GM12878 (cell line): ENCODE measurements at regions not wholly inside any gene's neighbourhood (a gene's known extent, or its start where the extent isn't known, plus 50 kb on each side); places are given as distances from the start of the nearest gene placed in this dataset.

Source experiments
- ATAC-seq: fragments of 200-7000 bp; cut with Tn5 transposase; 3 replicates; pipeline ENCODE4 v1.9.1; 2020; ENCODE audit warnings: mild to moderate bottlenecking, moderate library complexity
- BruUV-seq: library from RNA; stranded (reverse); fragments of 400-500 nt; replicated peaks from 2 replicates; lab custom pipeline; 2021; lab: Mats Ljungman, UMichigan
- CTCF ChIA-PET: fragments of 300-600 bp; sonication (Branson Sonifier 250); formaldehyde crosslinking; extraction: SDS; loops from one replicate; lab custom pipeline; 2021; ENCODE audit warnings: inconsistent platforms; lab: Yijun Ruan, JAX
- POLR2A ChIA-PET: fragments of 350-600 bp; formaldehyde crosslinking; extraction: SDS; loops from one replicate; lab custom pipeline; 2021; ENCODE audit warnings: inconsistent platforms; lab: Charles Lee
- RAD21 ChIA-PET: fragments of 300-600 bp; sonication (Branson Sonifier 250); formaldehyde crosslinking; loops from one replicate; lab custom pipeline; 2023; ENCODE audit warnings: antibody characterized with exemption; ENCODE audit not compliant: unreplicated experiment; lab: Charles Lee
- SMC1A ChIA-PET: fragments of 300-600 bp; sonication (Branson Sonifier 250); formaldehyde crosslinking; loops from one replicate; lab custom pipeline; 2023; ENCODE audit not compliant: unreplicated experiment, uncharacterized antibody; lab: Charles Lee
- DNase-seq: peaks from one replicate; pipeline ENCODE4 v3.0.0-alpha.2; 2011; ENCODE audit warnings: low read depth, low spot score
- FAIRE-seq: peaks from 3 replicates; lab custom pipeline; 2011; peaks lifted over from hg19 to GRCh38; lab: Jason Lieb, UNC
- H2AFZ ChIP-seq: 2 replicates; pipeline ENCODE4 v1.6.0; 2011; ENCODE audit warnings: low read depth, low read length, control low read depth; ENCODE audit not compliant: control insufficient read depth
- H3K27ac ChIP-seq: 2 replicates; pipeline ENCODE4 v1.5.1; 2011; ENCODE audit warnings: control low read depth; ENCODE audit not compliant: control insufficient read depth, insufficient read depth
- H3K27me3 ChIP-seq, 2 experiments: replicated peaks in 1 of 2; 2 replicates each; pipeline versions ENCODE4 v1.6.0 to v1.6.1; 2011; ENCODE audit warnings: low read length in 1 of 2; ENCODE audit not compliant: control insufficient read depth in 2 of 2, insufficient read depth in 2 of 2
- H3K36me3 ChIP-seq, 2 experiments: 2 replicates each; pipeline ENCODE4 v1.5.1; 2011; ENCODE audit warnings: low read length in 1 of 2; ENCODE audit not compliant: control insufficient read depth in 2 of 2, insufficient read depth in 2 of 2
- H3K4me1 ChIP-seq: 2 replicates; pipeline ENCODE4 v1.6.1; 2011; ENCODE audit warnings: mild to moderate bottlenecking, low read length, moderate library complexity, mixed read lengths; ENCODE audit not compliant: control insufficient read depth, insufficient read depth
- H3K4me2 ChIP-seq: 2 replicates; pipeline ENCODE4 v1.6.0; 2011; ENCODE audit warnings: control low read depth; ENCODE audit not compliant: control insufficient read depth, insufficient read depth
- H3K4me3 ChIP-seq: fragments of 200-600 bp; sonication (generic); 2 replicates; pipeline ENCODE4 v1.5.1; 2016
- H3K79me2 ChIP-seq: 2 replicates; pipeline ENCODE4 v1.6.0; 2011; ENCODE audit warnings: low read length; ENCODE audit not compliant: control insufficient read depth, insufficient read depth
- H3K9ac ChIP-seq: 2 replicates; pipeline ENCODE4 v1.8.0; 2011; ENCODE audit warnings: low read length, control low read depth, mixed read lengths; ENCODE audit not compliant: control insufficient read depth, insufficient read depth
- H3K9me3 ChIP-seq: replicated peaks from 3 replicates; pipeline ENCODE4 v1.5.1; 2011; ENCODE audit warnings: mild to moderate bottlenecking, low read length; ENCODE audit not compliant: control insufficient read depth, insufficient read depth
- H4K20me1 ChIP-seq: 2 replicates; pipeline ENCODE4 v1.6.0; 2011; ENCODE audit not compliant: control insufficient read depth, insufficient read depth
- CEBPZ ChIP-seq: fragments of 150-350 bp; IDR thresholded peaks from 2 replicates; pipeline ENCODE4 v1.6.1; 2016; ENCODE audit warnings: low read depth, low read length
- RELB ChIP-seq: fragments of 450-650 bp; IDR thresholded peaks from 2 replicates; pipeline ENCODE4 v1.6.1; 2017; ENCODE audit warnings: low read depth, mild to moderate bottlenecking, moderate library complexity
- in situ Hi-C: fragments of 300-500 bp; cut with MboI; formaldehyde crosslinking; loops from 9 replicates; pipeline ENCODE4 v1.14.3; 2018; ENCODE audit warnings: mixed read lengths
- intact Hi-C: fragments of 100-400 bp; cut with micrococcal nuclease; formaldehyde crosslinking; loops from one replicate; pipeline ENCODE4 v1.14.2; 2022; ENCODE audit not compliant: unreplicated experiment

- no peak for TF ChIP-seq RELB
- TF ChIP-seq, all 136 proteins: peak for 0
Observed at GRCh38 chr5:144844086-144844485, 673.4 kb downstream of the KCTD16 start (continued).

- TF ChIP-seq CEBPZ = no peak
- H4K20me1 ChIP-seq = no peaks in the 10 kb centered on the region
- no peaks in the 10 kb centered on the region for H3K36me3 ChIP-seq
- intact Hi-C loops = no loop called here
- no peak overlapping the region for H2AFZ ChIP-seq
- in situ Hi-C loops = no loop called here
- no peak for FAIRE-seq
- no peak for ATAC-seq
- H3K9ac ChIP-seq = no peak overlapping the region
- no TSS peak for BruUV-seq
- H3K79me2 ChIP-seq = no peaks in the 10 kb centered on the region
- H3K27me3 ChIP-seq = no peaks in the 10 kb centered on the region
- no peaks in the 10 kb centered on the region for H3K4me1 ChIP-seq
- ChIA-PET POLR2A (no interaction called here), SMC1A (no interaction called here), CTCF (no interaction called here), RAD21 (no interaction called here)
- no peaks in the 10 kb centered on the region for H3K9me3 ChIP-seq
- DNase-seq = no peak
- no peak overlapping the region for H3K4me2 ChIP-seq
- no peak overlapping the region for H3K27ac ChIP-seq
- H3K4me3 ChIP-seq = no peak overlapping the region
Observed at GRCh38 chr5:144832416-144832815, 661.7 kb downstream of the KCTD16 start.
